MG63 (cell line): ENCODE measurements at regions not wholly inside any gene's neighbourhood (a gene's known extent, or its start where the extent isn't known, plus 50 kb on each side); places are given as distances from the start of the nearest gene placed in this dataset.
"Not testable (repeated sequence)": the region's sequence is repeated elsewhere in the genome, so short reads cannot be mapped to it uniquely, and the experiment has no call there.

Experiments
- DNase-seq: peaks from one replicate; pipeline ENCODE4 v3.0.0-alpha.2; 2020
- H3K27me3 ChIP-seq: fragments of 250-450 bp; sonication (Bioruptor Pico); 2 replicates; pipeline ENCODE4 v1.5.1; 2020; ENCODE audit warnings: mild to moderate bottlenecking, moderate library complexity
- H3K36me3 ChIP-seq: fragments of 250-450 bp; sonication (Bioruptor Pico); 2 replicates; pipeline ENCODE4 v1.5.1; 2020; ENCODE audit warnings: mild to moderate bottlenecking, moderate library complexity
- H3K4me3 ChIP-seq: fragments of 250-450 bp; sonication (Bioruptor Pico); 2 replicates; pipeline ENCODE4 v1.5.1; 2020; ENCODE audit warnings: mild to moderate bottlenecking, moderate library complexity
- H3K9me3 ChIP-seq: fragments of 250-450 bp; sonication (Bioruptor Pico); 2 replicates; pipeline ENCODE4 v1.5.1; 2020; ENCODE audit warnings: mild to moderate bottlenecking, moderate library complexity

DNA sequence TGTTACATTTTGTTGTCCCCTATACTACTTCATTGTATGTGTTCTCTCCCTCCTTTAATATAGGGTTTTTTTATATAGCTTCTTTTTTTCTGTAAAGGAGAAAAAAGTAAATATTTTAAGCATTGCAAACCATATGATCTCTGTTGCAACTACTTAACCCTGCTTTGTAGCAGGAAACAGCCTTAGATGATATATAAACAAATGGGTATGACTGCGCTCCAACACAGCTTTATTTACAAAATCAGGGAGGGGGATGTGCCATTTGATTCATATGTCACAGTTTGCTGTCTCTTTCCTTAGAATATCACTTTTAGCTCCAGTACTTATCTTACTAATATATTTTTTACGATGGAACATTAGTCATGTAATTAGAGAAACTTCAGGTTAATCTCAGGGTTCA lies 155.2 kb upstream of the GNAI1 start:
- no peak for DNase-seq
- no peaks in the 10 kb centered on the region for H3K27me3 ChIP-seq
- H3K9me3 ChIP-seq: no peaks in the 10 kb centered on the region
- no peak overlapping the region for H3K4me3 ChIP-seq
- no peaks in the 10 kb centered on the region for H3K36me3 ChIP-seq

DNA sequence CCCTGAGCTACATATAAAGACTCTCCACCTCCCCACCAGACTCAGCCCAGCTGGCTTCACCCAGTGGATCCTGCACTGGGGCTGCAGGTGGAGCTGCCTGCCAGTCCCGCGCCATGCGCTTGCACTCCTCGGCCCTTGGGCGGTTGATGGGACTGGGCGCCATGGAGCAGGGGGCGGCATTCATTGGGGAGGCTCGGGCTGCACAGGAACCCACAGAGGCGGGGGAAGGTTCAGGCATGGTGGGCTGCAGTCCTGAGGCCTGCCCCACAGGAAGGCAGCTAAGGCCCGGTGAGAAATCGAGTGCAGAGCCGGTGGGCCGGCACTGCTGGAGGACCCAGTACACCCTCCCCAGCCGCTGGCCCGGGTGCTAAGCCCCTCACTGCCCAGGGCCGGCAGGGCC lies 157.2 kb upstream of the GNAI1 start:
- Histone ChIP-seq H3K9me3 (no peaks in the 10 kb centered on the region), H3K36me3 (no peaks in the 10 kb centered on the region), H3K27me3 (no peaks in the 10 kb centered on the region), H3K4me3 (no peak overlapping the region)
- no peak for DNase-seq

DNA sequence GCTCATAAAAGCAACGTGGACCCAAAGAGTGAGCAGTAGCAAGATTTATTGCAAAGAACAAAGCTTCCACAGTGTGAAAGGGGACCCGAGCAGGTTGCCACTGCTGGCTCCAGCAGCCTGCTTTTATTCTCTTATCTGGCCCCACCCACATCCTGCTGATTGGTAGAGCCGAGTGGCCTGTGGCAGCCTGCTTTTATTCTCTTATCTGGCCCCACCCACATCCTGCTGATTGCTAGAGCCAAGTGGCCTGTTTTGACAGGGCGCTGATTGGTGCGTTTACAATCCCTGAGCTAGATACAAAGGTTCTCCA lies 158.0 kb upstream of the GNAI1 start:
- H3K27me3 ChIP-seq, DNase-seq, H3K36me3 ChIP-seq, H3K4me3 ChIP-seq, H3K9me3 ChIP-seq: not testable (repeated sequence)

DNA sequence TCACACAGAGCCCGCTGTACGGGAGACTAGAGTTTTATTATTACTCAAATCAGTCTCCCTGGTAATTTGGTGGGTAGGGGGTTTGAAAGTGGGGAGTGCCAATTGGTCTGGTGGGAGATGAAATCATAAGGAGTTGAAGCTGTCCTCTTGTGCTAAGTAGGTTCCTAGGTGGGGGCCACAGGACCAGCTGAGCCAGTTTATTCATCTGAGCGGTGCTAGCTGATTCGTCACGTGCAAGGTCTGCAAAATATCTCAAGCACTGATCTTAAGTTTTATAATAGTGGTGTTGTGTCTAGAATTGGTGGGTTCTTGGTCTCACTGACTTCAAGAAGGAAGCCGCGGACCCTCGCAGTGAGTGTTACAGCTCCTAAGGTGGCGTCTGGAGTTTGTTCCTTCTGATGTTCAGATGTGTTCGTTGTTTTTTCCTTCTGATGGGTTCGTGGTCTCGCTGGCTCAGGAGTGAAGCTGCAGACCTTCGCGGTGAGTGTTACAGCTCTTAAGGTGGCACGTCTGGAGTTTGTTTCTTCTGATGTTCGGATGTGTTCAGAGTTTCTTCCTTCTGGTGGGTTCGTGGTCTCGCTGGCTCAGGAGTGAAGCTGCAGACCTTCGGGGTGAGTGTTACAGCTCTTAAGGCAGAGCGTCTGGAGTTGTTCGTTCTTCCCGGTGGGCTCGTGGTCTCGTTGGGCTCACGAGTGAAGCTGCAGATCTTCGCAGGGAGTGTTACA lies 158.5 kb upstream of the GNAI1 start:
- not testable (repeated sequence) for H3K4me3 ChIP-seq, DNase-seq, H3K27me3 ChIP-seq, H3K9me3 ChIP-seq, H3K36me3 ChIP-seq

DNA sequence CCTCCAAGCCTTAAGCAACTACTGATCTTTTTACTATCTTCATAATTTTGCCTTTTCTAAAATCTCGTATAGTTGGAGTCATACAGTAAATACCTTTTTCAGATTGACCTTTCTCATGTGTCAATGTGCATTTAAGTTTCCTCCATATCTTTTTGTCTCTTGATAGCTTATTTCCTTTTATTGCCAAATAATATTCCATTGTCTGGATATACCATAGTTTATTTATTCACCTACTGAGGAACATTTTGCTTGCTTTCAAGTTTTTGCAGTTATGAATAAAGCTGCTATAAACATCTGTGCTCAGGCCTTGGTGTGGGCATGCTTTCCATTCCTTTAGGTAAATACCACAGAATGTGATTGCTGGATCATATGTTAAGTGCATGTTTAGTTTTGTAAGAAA lies 161.2 kb upstream of the GNAI1 start:
- no peaks in the 10 kb centered on the region for H3K36me3 ChIP-seq
- DNase-seq: no peak
- H3K4me3 ChIP-seq: no peak overlapping the region
- H3K27me3 ChIP-seq: no peaks in the 10 kb centered on the region
- no peaks in the 10 kb centered on the region for H3K9me3 ChIP-seq

DNA sequence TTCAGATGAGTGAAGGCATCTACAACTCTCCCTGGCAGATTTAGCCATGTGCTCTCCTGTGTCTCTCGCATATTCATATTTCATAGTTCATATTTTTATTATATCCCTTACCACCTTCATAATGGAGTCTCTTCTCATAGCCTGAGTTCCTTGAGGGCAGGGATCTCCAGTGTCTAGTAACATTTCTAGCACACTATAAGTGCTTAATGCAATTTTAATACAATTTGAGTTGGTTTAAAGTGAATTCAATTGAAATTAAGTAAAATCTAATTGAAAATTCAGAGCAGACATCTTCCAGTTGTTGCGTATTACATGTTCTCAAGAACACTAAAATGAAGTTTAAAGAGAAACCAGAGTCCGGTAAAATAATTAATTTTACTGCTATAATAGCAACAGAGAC lies 163.6 kb upstream of the GNAI1 start:
- Histone ChIP-seq H3K4me3 (no peak overlapping the region), H3K27me3 (no peaks in the 10 kb centered on the region), H3K9me3 (no peaks in the 10 kb centered on the region), H3K36me3 (no peaks in the 10 kb centered on the region)
- DNase-seq: no peak

DNA sequence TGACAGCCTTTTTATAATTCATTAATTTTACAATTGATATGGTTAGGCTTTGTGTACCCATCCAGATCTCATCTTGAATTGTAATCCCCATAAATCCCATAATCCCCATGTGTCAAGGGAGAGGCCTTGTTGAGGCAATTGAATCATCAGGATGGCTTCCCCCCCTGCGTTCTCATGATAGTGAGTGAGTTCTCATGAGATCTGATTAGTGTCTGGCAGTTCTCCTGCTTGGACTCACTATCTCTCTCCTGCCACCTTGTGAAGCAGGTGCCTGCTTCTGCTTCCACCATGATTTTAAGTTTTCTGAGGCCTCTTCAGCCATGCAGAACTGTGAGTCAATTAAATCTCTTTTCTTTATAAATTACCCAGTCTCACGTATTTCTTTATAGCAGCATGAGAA lies 165.7 kb upstream of the GNAI1 start:
- Histone ChIP-seq H3K4me3 (no peak overlapping the region), H3K27me3 (no peaks in the 10 kb centered on the region), H3K9me3 (no peaks in the 10 kb centered on the region), H3K36me3 (no peaks in the 10 kb centered on the region)
- DNase-seq: no peak

DNA sequence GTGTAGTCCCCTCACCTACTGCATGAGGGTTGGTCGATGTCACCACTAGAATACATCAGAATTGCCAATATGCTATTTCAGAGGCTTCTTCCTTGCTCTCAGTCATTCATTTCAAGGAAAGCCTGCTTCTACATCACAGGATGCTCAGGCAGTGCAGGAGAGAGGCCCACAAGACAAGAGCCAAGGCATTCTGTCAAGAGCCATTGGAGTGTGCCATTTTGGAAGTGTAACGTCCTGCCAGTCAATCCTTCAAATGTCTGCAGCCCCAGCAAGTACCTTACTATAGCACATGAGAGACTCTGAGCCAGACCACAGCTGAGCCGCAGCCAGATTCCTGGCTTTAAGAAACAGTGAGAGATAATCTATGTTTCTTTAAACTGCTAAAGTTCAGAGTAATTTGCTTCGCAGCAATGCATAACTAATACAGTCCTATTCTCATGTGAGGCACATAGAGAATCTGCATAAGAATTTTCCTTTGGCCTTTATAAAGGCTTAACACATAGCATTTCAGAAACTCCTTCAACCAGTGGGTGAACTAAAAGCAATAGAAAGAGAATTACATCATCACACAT lies 166.5 kb upstream of the GNAI1 start:
- no peak for DNase-seq
- H3K36me3 ChIP-seq: no peaks in the 10 kb centered on the region
- H3K9me3 ChIP-seq: no peaks in the 10 kb centered on the region
- H3K27me3 ChIP-seq: no peaks in the 10 kb centered on the region
- H3K4me3 ChIP-seq: no peak overlapping the region

DNA sequence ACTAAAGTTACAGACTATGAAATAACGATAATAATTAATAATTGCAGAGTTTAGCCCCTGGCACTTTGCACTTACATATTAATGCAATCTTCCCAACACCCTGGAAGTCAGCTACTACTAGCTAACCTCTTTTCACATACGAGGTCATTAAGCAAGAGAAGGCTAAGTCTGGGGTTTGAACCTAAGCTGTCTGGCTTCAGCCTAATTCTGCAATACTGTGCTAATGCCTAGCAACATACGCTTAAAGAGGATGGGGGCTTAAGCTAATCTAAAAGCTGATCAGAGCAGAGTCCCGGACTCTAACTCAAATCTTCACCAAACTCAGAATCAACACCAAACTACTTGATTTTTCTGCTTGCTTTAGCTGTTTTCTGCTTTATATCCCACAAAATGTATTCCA lies 168.7 kb upstream of the GNAI1 start:
- H3K4me3 ChIP-seq: no peak overlapping the region
- no peaks in the 10 kb centered on the region for H3K36me3 ChIP-seq
- DNase-seq: no peak
- no peaks in the 10 kb centered on the region for H3K9me3 ChIP-seq
- no peaks in the 10 kb centered on the region for H3K27me3 ChIP-seq

DNA sequence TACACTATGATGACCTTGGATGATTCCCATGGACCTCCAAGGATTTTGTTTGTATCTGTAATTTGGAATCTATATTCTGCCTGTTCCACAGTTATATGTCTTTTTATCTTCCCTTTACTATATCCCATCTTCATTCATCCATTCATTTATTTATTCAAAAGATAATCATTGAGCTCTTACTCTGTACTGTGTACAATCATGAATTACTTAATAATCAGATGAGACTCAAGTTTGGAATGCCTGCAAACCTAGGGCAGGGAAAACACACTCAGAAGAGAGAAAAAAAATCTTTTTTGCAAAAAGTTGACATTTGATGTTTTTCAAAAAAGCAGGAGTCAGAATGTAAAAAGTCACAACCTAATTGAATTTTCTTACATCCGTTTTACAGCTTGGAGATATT lies 170.2 kb upstream of the GNAI1 start:
- no peak for DNase-seq
- no peaks in the 10 kb centered on the region for H3K36me3 ChIP-seq
- no peak overlapping the region for H3K4me3 ChIP-seq
- H3K9me3 ChIP-seq: no peaks in the 10 kb centered on the region
- no peaks in the 10 kb centered on the region for H3K27me3 ChIP-seq

DNA sequence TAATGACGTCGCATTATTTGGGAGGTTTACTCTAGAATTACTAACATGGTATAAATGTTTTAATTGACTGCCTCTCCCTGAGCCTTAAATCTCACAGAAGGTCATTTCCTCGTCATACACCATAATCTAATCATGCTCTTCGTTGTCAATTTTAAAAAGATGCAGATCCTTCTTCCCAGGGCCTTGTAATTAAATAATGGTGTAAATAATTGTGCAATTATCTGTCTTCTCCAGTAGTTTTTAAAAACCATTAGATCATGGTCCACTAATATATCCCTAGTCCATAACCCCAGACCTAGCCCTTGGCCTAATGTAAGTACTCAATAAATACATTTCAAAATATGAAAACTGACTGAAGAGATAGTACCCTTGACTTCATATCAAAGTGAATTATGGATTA lies 181.5 kb upstream of the GNAI1 start:
- Histone ChIP-seq H3K4me3 (no peak overlapping the region), H3K27me3 (no peaks in the 10 kb centered on the region), H3K9me3 (no peaks in the 10 kb centered on the region), H3K36me3 (no peaks in the 10 kb centered on the region)
- DNase-seq: no peak

DNA sequence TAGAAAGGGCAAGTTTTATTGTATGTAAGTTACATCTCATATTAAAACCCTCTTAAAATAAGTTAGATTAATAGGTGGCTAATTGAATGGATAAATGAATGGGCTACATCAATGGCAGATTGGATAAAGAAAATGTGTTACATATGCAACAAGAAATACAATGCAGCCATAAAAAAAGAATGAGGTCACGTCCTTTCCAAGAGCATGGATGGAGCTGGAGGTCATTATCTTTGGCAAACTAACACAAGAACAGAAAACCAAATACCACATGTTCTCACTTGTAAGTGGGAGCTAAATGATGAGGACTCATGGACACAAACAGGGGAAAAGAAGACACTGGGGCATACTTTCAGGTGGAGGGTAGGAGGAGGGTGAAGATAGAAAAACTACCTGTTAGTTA lies 182.2 kb upstream of the GNAI1 start:
- H3K36me3 ChIP-seq: no peaks in the 10 kb centered on the region
- no peak for DNase-seq

DNA sequence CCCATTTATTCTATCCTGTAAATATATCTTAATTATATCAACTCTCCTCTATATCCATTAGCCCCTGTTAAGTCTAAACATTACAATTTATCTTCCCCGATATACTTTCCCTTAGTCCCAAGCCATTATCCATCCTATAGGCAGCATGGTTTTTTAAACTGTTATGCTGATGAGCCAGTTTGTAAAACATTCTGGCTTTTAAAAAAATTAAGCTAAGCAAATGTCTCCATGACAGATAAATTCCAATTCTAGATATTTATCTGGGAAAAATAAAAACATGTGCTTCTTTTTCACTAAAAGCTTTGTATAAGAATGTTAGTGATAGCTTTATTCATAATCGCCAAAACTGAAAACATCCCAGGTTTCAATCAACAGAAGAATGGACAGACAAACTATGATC lies 183.2 kb upstream of the GNAI1 start:
- no peak for DNase-seq

More for the DNA sequence above, 182.2 kb upstream of the GNAI1 start:
- no peaks in the 10 kb centered on the region for H3K9me3 ChIP-seq
- no peaks in the 10 kb centered on the region for H3K27me3 ChIP-seq
- H3K4me3 ChIP-seq: no peak overlapping the region

DNA sequence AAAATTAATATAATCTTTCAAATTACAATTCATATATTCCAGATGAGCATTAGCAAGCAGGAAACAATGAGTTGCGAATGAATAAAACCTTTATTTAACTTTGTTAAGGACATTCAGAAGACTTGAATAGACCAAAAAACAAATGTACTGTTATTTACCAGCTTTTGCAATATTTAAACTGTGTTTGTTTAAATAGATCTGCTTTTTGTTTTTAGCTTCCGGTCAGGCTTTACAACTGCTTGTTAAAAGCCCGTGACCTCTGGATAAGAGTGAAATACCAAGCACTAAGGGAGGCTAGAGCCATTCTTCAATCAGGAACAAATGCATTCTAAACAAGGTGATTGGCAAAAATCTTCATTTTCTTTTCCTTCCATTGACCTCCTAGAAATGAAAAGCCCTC lies 184.9 kb upstream of the GNAI1 start:
- H3K27me3 ChIP-seq: no peaks in the 10 kb centered on the region
- no peaks in the 10 kb centered on the region for H3K9me3 ChIP-seq
- H3K4me3 ChIP-seq: no peak overlapping the region
- no peaks in the 10 kb centered on the region for H3K36me3 ChIP-seq
- no peak for DNase-seq

More for the DNA sequence above, 183.2 kb upstream of the GNAI1 start:
- no peaks in the 10 kb centered on the region for H3K9me3 ChIP-seq
- H3K4me3 ChIP-seq: no peak overlapping the region
- H3K36me3 ChIP-seq: no peaks in the 10 kb centered on the region
- no peaks in the 10 kb centered on the region for H3K27me3 ChIP-seq

DNA sequence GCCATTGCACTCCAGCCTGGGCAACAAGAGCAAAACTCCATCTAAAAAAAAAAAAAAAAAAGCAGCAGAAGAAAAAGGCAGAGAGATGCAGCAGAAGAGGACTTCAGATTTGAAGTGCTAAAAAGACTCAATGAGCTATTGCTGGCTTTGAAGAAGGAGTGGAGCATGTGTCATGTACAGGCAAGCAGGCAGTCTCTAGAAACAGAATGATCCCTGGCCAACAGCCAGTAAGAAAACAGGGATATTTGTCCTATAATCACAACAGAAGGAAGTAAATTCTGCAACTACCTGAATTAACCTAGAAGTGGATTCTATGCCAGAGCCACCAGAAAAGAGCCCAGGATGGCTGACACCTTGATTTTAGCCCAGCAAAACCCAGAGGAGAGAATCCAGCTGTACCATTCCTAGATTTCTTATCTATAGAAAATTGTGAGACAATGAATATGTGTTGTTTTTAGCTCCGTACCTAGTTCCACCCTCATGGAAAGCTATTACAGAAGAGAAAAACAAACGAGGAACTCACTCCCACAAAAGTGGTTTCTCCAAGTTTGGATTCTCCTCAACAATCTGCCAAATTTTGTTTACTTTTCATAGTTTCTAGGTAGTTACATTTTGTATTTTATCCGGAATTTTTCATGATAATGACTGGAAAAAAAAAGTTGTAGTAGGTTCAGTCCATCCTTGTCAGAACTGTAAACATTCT lies 198.2 kb upstream of the GNAI1 start:
- H3K4me3 ChIP-seq: no peak overlapping the region
- H3K36me3 ChIP-seq: no peaks in the 10 kb centered on the region
- no peak for DNase-seq
- H3K27me3 ChIP-seq: no peaks in the 10 kb centered on the region
- H3K9me3 ChIP-seq: no peaks in the 10 kb centered on the region

DNA sequence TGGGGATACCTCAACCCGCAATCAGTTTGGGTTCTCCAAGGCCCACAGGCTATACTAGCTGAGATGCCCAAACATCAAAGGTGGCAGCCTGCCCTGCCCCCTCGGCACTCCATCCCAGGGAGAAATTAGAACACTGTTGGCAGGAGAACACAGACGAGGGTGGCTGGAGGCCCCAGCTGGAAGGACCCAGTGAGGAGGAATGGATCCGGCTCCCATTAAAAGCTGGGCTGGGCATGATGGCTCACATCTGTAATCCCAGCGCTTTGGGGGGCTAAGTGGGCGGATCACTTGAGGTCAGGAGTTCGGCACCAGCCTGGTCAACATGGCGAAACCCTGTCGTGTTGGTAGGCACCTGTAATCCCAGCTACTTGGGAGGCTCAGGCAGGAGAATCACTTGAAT lies 199.9 kb upstream of the GNAI1 start:
- no peak for DNase-seq
- no peaks in the 10 kb centered on the region for H3K27me3 ChIP-seq
- H3K9me3 ChIP-seq: no peaks in the 10 kb centered on the region; the same call in 1 of the 2 replicates
- no peaks in the 10 kb centered on the region for H3K36me3 ChIP-seq
- H3K4me3 ChIP-seq: no peak overlapping the region

DNA sequence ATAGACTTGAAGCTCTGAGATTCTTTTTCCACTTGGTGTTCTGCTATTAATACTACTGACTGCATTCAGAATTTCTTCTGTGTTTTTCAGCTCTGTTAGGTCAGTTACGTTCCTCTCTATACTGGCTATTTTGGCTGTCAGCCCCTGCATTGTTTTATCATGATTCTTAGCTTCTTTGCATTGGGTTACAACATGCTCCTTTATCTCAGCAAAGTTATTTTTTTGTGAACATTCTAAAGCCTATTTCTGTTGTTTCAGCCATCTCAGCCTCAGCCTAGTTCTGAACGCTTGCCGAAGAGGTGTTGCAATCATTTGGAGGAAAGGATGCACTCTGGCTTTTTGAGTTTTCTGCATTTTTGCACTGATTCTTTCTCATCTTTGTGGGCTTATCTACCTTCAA lies 201.5 kb upstream of the GNAI1 start:
- Histone ChIP-seq H3K36me3 (no peaks in the 10 kb centered on the region), H3K9me3 (no peaks in the 10 kb centered on the region; the same call in 1 of the 2 replicates), H3K4me3 (no peak overlapping the region), H3K27me3 (no peaks in the 10 kb centered on the region)
- DNase-seq: no peak

DNA sequence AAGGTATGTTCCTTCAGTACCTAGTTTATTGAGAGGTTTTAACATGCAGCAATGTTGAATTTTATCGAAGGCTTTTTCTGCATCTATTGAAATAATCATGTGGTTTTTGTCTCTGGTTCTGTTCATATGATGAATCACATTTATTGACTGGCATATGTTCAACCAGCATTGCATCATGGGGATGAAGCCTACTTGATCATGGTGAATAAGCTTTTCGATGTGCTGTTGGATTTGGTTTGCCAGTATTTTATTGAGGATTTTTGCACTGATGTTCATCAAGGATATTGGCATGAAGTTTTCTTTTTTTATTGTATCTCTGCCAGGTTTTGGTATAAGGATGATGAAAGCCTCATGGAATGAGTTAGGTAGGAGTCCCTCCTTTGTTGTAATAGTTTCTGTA lies 204.0 kb upstream of the GNAI1 start:
- Histone ChIP-seq H3K9me3 (no peaks in the 10 kb centered on the region; the same call in 1 of the 2 replicates), H3K4me3 (no peak overlapping the region), H3K36me3 (no peaks in the 10 kb centered on the region), H3K27me3 (no peaks in the 10 kb centered on the region)
- DNase-seq: no peak
